Parathyroid adenoma (tissue), 2 donors: ENCODE measurements at regions not wholly inside any gene's neighbourhood (a gene's known extent, or its start where the extent isn't known, plus 50 kb on each side); places are given as distances from the start of the nearest gene placed in this dataset.

Experiments
- H2AFZ ChIP-seq: fragments of 300-600 bp; sonication (generic); one replicate; pipeline ENCODE4 v1.7.0; 2017; ENCODE audit warnings: antibody characterized with exemption, mild to moderate bottlenecking
- H3K27ac ChIP-seq: fragments of 300-600 bp; sonication (generic); one replicate; pipeline ENCODE4 v1.7.0; 2017
- H3K27me3 ChIP-seq: fragments of 300-600 bp; sonication (generic); one replicate; pipeline ENCODE4 v1.7.0; 2017; ENCODE audit warnings: low read length; ENCODE audit not compliant: control insufficient read depth, insufficient read depth
- H3K36me3 ChIP-seq: fragments of 300-600 bp; sonication (generic); one replicate; pipeline ENCODE4 v1.7.0; 2017; ENCODE audit warnings: low read length; ENCODE audit not compliant: control insufficient read depth, insufficient read depth
- H3K4me1 ChIP-seq: fragments of 300-600 bp; sonication (generic); one replicate; pipeline ENCODE4 v1.7.0; 2017; ENCODE audit warnings: control low read depth
- H3K4me2 ChIP-seq: fragments of 300-600 bp; sonication (generic); one replicate; pipeline ENCODE4 v1.7.0; 2017; ENCODE audit warnings: low read length
- H3K4me3 ChIP-seq: fragments of 300-600 bp; sonication (generic); one replicate; pipeline ENCODE4 v1.7.0; 2017; ENCODE audit warnings: low read depth, low read length
- H3K79me2 ChIP-seq: fragments of 300-600 bp; sonication (generic); one replicate; pipeline ENCODE4 v1.7.0; 2017; ENCODE audit warnings: control low read depth
- H3K9ac ChIP-seq: fragments of 300-600 bp; sonication (generic); one replicate; pipeline ENCODE4 v1.7.0; 2017; ENCODE audit warnings: mild to moderate bottlenecking
- H3K9me3 ChIP-seq: fragments of 300-600 bp; sonication (generic); one replicate; pipeline ENCODE4 v1.7.0; 2017; ENCODE audit warnings: low read length; ENCODE audit not compliant: control insufficient read depth
- CTCF ChIP-seq: fragments of 300-600 bp; sonication (generic); IDR thresholded peaks from one replicate; pipeline ENCODE4 v1.7.0; 2017; ENCODE audit warnings: antibody characterized with exemption, mild to moderate bottlenecking
- donor health status: primary hyperparathyroidism.

GRCh38 chr14:71183876-71184689, 276.8 kb downstream of the PCNX1 start:
- Histone ChIP-seq H3K9ac (no peak overlapping the region), H3K27ac (no peak overlapping the region), H3K79me2 (no peaks in the 10 kb centered on the region), H3K4me2 (no peak overlapping the region), H3K4me1 (no peaks in the 10 kb centered on the region), H2AFZ (no peak overlapping the region), H3K4me3 (no peak overlapping the region), H3K27me3 (no peaks in the 10 kb centered on the region), H3K36me3 (no peaks in the 10 kb centered on the region), H3K9me3 (no peaks in the 10 kb centered on the region)
- TF ChIP-seq CTCF: no peak

GRCh38 chr14:71185637-71186036, 278.4 kb downstream of the PCNX1 start:
- Histone ChIP-seq H3K9me3 (no peaks in the 10 kb centered on the region), H3K9ac (no peak overlapping the region), H3K79me2 (no peaks in the 10 kb centered on the region), H3K36me3 (no peaks in the 10 kb centered on the region), H3K4me2 (no peak overlapping the region), H3K27ac (no peak overlapping the region), H3K4me3 (no peak overlapping the region), H3K27me3 (no peaks in the 10 kb centered on the region), H2AFZ (no peak overlapping the region), H3K4me1 (no peaks in the 10 kb centered on the region)
- no peak for TF ChIP-seq CTCF

- Histone ChIP-seq H3K36me3 (no peaks in the 10 kb centered on the region), H2AFZ (no peak overlapping the region), H3K9ac (no peak overlapping the region), H3K4me1 (no peaks in the 10 kb centered on the region), H3K79me2 (no peaks in the 10 kb centered on the region), H3K4me3 (no peak overlapping the region), H3K27ac (no peak overlapping the region), H3K9me3 (no peaks in the 10 kb centered on the region), H3K4me2 (no peak overlapping the region), H3K27me3 (no peaks in the 10 kb centered on the region)
- TF ChIP-seq CTCF: no peak
Measured at GRCh38 chr14:71187633-71188356, 280.5 kb downstream of the PCNX1 start.

- no peak overlapping the region for H3K27ac ChIP-seq
- no peak overlapping the region for H3K4me3 ChIP-seq
- no peaks in the 10 kb centered on the region for H3K79me2 ChIP-seq
- no peaks in the 10 kb centered on the region for H3K27me3 ChIP-seq
- no peak for TF ChIP-seq CTCF
- no peak overlapping the region for H3K9ac ChIP-seq
- H3K4me1 ChIP-seq: no peaks in the 10 kb centered on the region
- H3K9me3 ChIP-seq: no peaks in the 10 kb centered on the region
- H3K36me3 ChIP-seq: no peaks in the 10 kb centered on the region
- no peak overlapping the region for H2AFZ ChIP-seq
- H3K4me2 ChIP-seq: no peak overlapping the region
Measured at GRCh38 chr14:71190770-71191374, 283.6 kb downstream of the PCNX1 start.
